ENCODE measurements at regions not wholly inside any gene's neighbourhood (a gene's known extent, or its start where the extent isn't known, plus 50 kb on each side); places are given as distances from the start of the nearest gene placed in this dataset.

DNA sequence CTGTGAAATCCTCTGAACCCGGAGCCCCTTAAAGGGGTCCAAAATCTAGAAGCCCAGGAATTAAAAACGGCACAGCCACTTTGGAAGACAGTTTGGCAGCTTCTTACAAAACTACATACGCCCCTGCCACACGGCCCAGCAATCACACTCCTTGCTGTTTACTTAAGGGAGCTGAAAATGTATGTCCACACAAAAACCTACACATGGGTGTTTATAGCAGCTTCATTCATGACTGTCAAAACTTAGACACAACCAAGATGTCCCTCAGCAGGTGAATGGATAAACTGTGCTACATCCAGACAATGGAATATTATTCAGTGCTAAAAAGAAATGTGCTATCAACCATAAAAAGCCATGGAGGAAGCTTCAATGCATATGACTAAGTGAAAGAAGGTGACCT lies 162.5 kb downstream of the NUP210 start:
- Histone ChIP-seq H3K36me3 (no peaks in the 10 kb centered on the region), H3K27ac (no peak overlapping the region), H3K9me3 (no peaks in the 10 kb centered on the region), H3K27me3 (replicated peaks in 1 of 7) (peaks cover 0 to 21% (median 0%) of the 10 kb centered on the region in 7 donors), H3K4me3 (no peak overlapping the region), H3K4me1 (peaks cover 0 to 31% (median 11%) of the 10 kb centered on the region in 6 donors)
- intact Hi-C loops (cut with DNase I; ENCODE audit: low total_unique reads) = no loop called here
- TF ChIP-seq, protein P1, sequence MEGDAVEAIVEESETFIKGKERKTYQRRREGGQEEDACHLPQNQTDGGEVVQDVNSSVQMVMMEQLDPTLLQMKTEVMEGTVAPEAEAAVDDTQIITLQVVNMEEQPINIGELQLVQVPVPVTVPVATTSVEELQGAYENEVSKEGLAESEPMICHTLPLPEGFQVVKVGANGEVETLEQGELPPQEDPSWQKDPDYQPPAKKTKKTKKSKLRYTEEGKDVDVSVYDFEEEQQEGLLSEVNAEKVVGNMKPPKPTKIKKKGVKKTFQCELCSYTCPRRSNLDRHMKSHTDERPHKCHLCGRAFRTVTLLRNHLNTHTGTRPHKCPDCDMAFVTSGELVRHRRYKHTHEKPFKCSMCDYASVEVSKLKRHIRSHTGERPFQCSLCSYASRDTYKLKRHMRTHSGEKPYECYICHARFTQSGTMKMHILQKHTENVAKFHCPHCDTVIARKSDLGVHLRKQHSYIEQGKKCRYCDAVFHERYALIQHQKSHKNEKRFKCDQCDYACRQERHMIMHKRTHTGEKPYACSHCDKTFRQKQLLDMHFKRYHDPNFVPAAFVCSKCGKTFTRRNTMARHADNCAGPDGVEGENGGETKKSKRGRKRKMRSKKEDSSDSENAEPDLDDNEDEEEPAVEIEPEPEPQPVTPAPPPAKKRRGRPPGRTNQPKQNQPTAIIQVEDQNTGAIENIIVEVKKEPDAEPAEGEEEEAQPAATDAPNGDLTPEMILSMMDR (IDR thresholded peaks at IDR 0.05 in 8 of 11, conservative IDR thresholded peaks at IDR 0.05 in 3 of 11) = no peak
- no peak for TF ChIP-seq POLR2AphosphoS5 (IDR thresholded peaks at IDR 0.05)
- no peak for TF ChIP-seq POLR2A (IDR thresholded peaks at IDR 0.05)
- no peak for DNase-seq
- 70 to 89% (median 79%) methylated on average over 4 of the region's 4 CpGs for WGBS, 5 donors

DNA sequence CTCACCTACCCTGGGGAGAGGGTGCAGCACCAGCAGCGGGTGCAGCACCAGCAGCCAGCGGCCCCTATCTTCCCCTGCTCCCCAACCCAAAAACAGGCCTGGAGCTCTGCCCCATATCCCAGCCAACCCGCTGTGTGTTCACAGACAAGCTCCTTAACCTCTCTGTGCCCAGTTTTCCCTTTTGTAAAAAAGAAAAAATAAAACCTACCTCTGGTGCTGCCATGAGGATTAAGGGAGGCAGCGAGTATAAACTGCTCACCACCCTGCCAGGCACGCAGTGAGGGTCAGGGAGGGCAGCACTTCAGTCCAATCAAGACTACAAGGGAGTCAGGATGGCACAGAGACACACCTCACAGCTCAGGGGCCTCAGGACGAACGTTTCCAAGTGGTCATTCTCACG lies 163.3 kb downstream of the NUP210 start:
- H3K4me1 ChIP-seq = peaks cover 0 to 22% (median 3%) of the 10 kb centered on the region in 6 donors
- TF ChIP-seq POLR2A (IDR thresholded peaks at IDR 0.05) (no peak), POLR2AphosphoS5 (IDR thresholded peaks at IDR 0.05) (no peak)
- TF ChIP-seq, protein P1 (IDR thresholded peaks at IDR 0.05 in 8 of 11, conservative IDR thresholded peaks at IDR 0.05 in 3 of 11) = no peak
- no peak overlapping the region for H3K4me3 ChIP-seq
- no peaks in the 10 kb centered on the region for H3K9me3 ChIP-seq
- DNase-seq = no peak
- H3K36me3 ChIP-seq = no peaks in the 10 kb centered on the region
- H3K27ac ChIP-seq = no peak overlapping the region
- WGBS, 5 donors = 73 to 90% (median 81%) methylated on average over 7 to 8 of the region's 8 CpGs
- intact Hi-C loops (cut with DNase I; ENCODE audit: low total_unique reads) = no loop called here
- peaks cover 0 to 24% (median 0%) of the 10 kb centered on the region in 7 donors for H3K27me3 ChIP-seq (replicated peaks in 1 of 7)

DNA sequence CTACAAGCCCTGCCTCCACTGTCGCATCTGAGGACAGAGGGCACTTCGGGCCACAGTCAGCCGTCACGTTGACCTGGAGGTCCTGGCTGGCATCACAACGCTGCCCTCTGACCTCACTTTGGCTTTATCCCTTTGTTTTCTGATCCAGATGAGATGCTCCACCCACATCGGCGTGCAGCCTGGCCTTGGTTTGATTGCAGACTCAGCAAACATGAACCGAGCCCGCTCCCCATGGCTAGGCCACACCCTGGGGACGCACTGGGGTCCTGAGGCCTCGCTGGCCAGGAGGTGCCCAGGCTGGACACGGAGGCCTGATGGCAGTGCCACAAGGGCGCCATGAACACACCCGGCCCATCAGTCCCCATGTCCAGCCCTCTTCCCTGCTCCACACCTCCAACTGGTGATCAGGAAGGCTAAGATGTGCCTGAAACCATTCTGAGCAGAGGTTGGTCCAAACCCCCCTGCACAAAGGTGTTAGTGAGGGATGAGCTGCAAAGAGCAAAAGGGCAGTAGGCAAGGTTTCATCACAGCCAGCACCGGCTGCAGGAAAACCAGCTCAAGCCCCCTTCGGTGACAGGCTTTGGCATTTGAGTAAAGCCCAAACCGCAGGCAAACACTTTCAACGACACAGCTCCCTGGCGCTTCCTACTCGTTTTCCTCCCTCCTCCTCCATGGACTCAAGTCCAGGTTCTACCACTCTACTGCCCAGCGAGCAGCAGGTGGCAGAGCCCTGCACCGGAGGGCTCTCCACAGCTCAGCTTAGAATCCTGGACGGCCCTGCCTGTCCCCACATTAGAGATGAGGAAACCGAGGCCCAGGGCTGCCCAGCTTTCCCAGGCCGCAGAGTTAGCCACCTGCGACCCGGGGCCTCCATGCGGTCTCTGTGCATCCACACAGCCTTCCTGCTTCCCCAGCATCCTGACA lies 165.8 kb downstream of the NUP210 start:
- TF ChIP-seq, protein P1 (IDR thresholded peaks at IDR 0.05 in 8 of 11, conservative IDR thresholded peaks at IDR 0.05 in 3 of 11) = no peak
- TF ChIP-seq POLR2AphosphoS5 (IDR thresholded peaks at IDR 0.05) (no peak), POLR2A (IDR thresholded peaks at IDR 0.05) (no peak)
- WGBS, 5 donors = 75 to 86% (median 77%) methylated on average over 27 to 28 of the region's 28 CpGs
- DNase-seq = no peak
- Histone ChIP-seq H3K9me3 (no peaks in the 10 kb centered on the region), H3K36me3 (no peaks in the 10 kb centered on the region), H3K27ac (no peak overlapping the region), H3K27me3 (replicated peaks in 1 of 7) (peaks cover 0 to 38% (median 0%) of the 10 kb centered on the region in 7 donors), H3K4me1 (peaks cover 0 to 2% (median 0%) of the 10 kb centered on the region in 6 donors), H3K4me3 (no peak overlapping the region)
- intact Hi-C loops (cut with DNase I; ENCODE audit: low total_unique reads) = no loop called here

DNA sequence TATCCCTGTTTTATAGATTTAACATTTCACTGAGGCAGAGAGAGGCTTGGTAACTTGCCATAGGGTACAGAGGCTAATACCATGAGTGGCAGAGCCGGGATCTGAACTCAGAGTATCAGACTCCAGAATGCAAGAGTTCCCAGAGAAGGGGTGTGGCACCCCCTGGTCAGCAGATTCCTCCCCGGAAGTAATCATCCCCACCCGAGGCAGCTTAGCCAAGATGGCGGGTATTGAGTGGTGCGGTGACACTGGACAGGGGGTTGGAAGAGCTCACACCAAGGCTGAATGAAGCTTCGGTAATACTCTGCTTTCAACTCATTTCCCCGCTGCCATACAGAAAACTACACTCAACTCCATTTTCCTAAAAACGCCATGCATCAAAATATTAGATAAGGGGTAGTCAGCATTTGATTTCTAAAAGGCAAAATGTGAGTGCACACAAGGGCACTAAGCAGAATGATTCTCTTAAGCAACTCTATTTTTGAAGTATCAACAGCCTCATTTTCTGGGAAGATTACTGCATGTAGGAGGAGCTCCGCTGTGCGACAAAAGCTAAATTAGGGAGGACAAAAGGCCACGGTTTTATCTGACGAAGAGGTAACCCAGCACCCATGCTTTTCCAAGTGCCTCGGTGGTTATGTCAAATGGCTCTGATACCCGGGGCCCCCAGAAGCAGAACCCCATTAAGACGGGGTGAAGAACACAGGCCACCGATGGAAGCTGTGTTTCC lies 166.7 kb downstream of the NUP210 start:
- Histone ChIP-seq H3K27ac (no peak overlapping the region), H3K27me3 (replicated peaks in 1 of 7) (peaks cover 0 to 38% (median 0%) of the 10 kb centered on the region in 7 donors), H3K9me3 (no peaks in the 10 kb centered on the region), H3K36me3 (no peaks in the 10 kb centered on the region), H3K4me1 (no peaks in the 10 kb centered on the region), H3K4me3 (no peak overlapping the region)
- intact Hi-C loops (cut with DNase I; ENCODE audit: low total_unique reads) = no loop called here
- TF ChIP-seq POLR2A (IDR thresholded peaks at IDR 0.05) (no peak), POLR2AphosphoS5 (IDR thresholded peaks at IDR 0.05) (no peak)
- TF ChIP-seq, protein P1 (IDR thresholded peaks at IDR 0.05 in 8 of 11, conservative IDR thresholded peaks at IDR 0.05 in 3 of 11) = no peak
- 86 to 94% (median 91%) methylated on average over 16 of the region's 16 CpGs for WGBS, 5 donors
- DNase-seq = no peak

Data from spleen (tissue), 11 donors.